H9 (cell line): ENCODE measurements at regions not wholly inside any gene's neighbourhood (a gene's known extent, or its start where the extent isn't known, plus 50 kb on each side); places are given as distances from the start of the nearest gene placed in this dataset.

Experiments
- DNase-seq: peaks from one replicate; pipeline ENCODE4 v3.0.0-alpha.2; 2017
- H2AFZ ChIP-seq: one replicate; pipeline ENCODE4 v1.6.1; 2013; ENCODE audit warnings: mild to moderate bottlenecking, low read length, control low read depth, moderate library complexity
- H2AK5ac ChIP-seq: 2 replicates; pipeline ENCODE4 v1.6.1; 2013; ENCODE audit warnings: low read length, control low read depth, mixed read lengths; ENCODE audit not compliant: insufficient read length
- H2BK120ac ChIP-seq: one replicate; pipeline ENCODE4 v1.6.1; 2013; ENCODE audit warnings: low read depth, mild to moderate bottlenecking, low read length, control low read depth, inconsistent platforms; ENCODE audit not compliant: poor library complexity, severe bottlenecking
- H2BK12ac ChIP-seq: 2 replicates; pipeline ENCODE4 v1.6.1; 2013; ENCODE audit warnings: low read length, control low read depth, mixed read lengths, low read depth; ENCODE audit not compliant: insufficient read length
- H2BK15ac ChIP-seq: 2 replicates; pipeline ENCODE4 v1.6.1; 2013; ENCODE audit warnings: low read depth, low read length, control low read depth
- H2BK20ac ChIP-seq: one replicate; pipeline ENCODE4 v1.6.1; 2013; ENCODE audit warnings: low read depth, mild to moderate bottlenecking, low read length, control low read depth, inconsistent platforms; ENCODE audit not compliant: poor library complexity, severe bottlenecking
- H2BK5ac ChIP-seq: 2 replicates; pipeline ENCODE4 v1.6.1; 2013; ENCODE audit warnings: low read length, control low read depth, mixed read lengths; ENCODE audit not compliant: insufficient read length
- H3K14ac ChIP-seq: 2 replicates; pipeline ENCODE4 v1.6.1; 2013; ENCODE audit warnings: low read length, control low read depth; ENCODE audit not compliant: insufficient read depth
- H3K18ac ChIP-seq: 2 replicates; pipeline ENCODE4 v1.6.1; 2013; ENCODE audit warnings: low read depth, mild to moderate bottlenecking, mixed read lengths, low read length, control low read depth; ENCODE audit not compliant: insufficient read length
- H3K23ac ChIP-seq: 2 replicates; pipeline ENCODE4 v1.6.1; 2013; ENCODE audit warnings: low read length, control low read depth, mixed read lengths, low read depth; ENCODE audit not compliant: insufficient read length
- H3K23me2 ChIP-seq: 2 replicates; pipeline ENCODE4 v1.6.1; 2013; ENCODE audit warnings: low read depth, mild to moderate bottlenecking, mixed read lengths, low read length, control low read depth; ENCODE audit not compliant: insufficient read length, poor library complexity, severe bottlenecking
- H3K27ac ChIP-seq: 2 replicates; pipeline ENCODE4 v1.5.1; 2013; ENCODE audit warnings: low read length, control low read depth, mixed read lengths, low read depth; ENCODE audit not compliant: insufficient read length
- H3K27me3 ChIP-seq: 2 replicates; pipeline ENCODE4 v1.6.1; 2013; ENCODE audit warnings: low read length, control low read depth, inconsistent platforms; ENCODE audit not compliant: insufficient read depth
- H3K4ac ChIP-seq: 2 replicates; pipeline ENCODE4 v1.6.1; 2013; ENCODE audit warnings: low read depth, mild to moderate bottlenecking, control low read depth, inconsistent platforms, low read length, moderate library complexity
- H3K4me1 ChIP-seq: 2 replicates; pipeline ENCODE4 v1.6.1; 2013; ENCODE audit warnings: low read length, control low read depth, inconsistent platforms; ENCODE audit not compliant: insufficient read depth
- H3K4me2 ChIP-seq: 2 replicates; pipeline ENCODE4 v1.6.1; 2013; ENCODE audit warnings: low read length, control low read depth, mixed read lengths; ENCODE audit not compliant: insufficient read length, insufficient read depth
- H3K56ac ChIP-seq: 2 replicates; pipeline ENCODE4 v1.6.1; 2013; ENCODE audit warnings: low read depth, mild to moderate bottlenecking, mixed read lengths, low read length, control low read depth; ENCODE audit not compliant: insufficient read length
- H3K79me1 ChIP-seq: 2 replicates; pipeline ENCODE4 v1.6.1; 2013; ENCODE audit warnings: low read depth, mild to moderate bottlenecking, moderate library complexity, low read length, control low read depth, inconsistent platforms; ENCODE audit not compliant: insufficient read depth, poor library complexity, severe bottlenecking
- H3K79me2 ChIP-seq: 2 replicates; pipeline ENCODE4 v1.6.1; 2013; ENCODE audit warnings: low read length, control low read depth, inconsistent platforms; ENCODE audit not compliant: insufficient read depth
- H3K9ac ChIP-seq: 2 replicates; pipeline ENCODE4 v1.6.1; 2013; ENCODE audit warnings: low read length, control low read depth, mixed read lengths; ENCODE audit not compliant: insufficient read length; ENCODE audit errors: extremely low read depth
- H3K9me3 ChIP-seq: one replicate; pipeline ENCODE4 v1.6.1; 2013; ENCODE audit warnings: low read depth, low read length, inconsistent platforms; ENCODE audit not compliant: control insufficient read depth
- H3T11ph ChIP-seq: one replicate; pipeline ENCODE4 v1.6.1; 2013; ENCODE audit warnings: mild to moderate bottlenecking, low read length, control low read depth, inconsistent platforms
- H4K20me1 ChIP-seq: one replicate; pipeline ENCODE4 v1.6.1; 2013; ENCODE audit not compliant: control insufficient read depth, insufficient read length, insufficient read depth
- H4K5ac ChIP-seq: 2 replicates; pipeline ENCODE4 v1.6.1; 2013; ENCODE audit warnings: low read depth, mild to moderate bottlenecking, mixed read lengths, low read length, control low read depth; ENCODE audit not compliant: insufficient read length
- H4K8ac ChIP-seq: replicated peaks from 2 replicates; pipeline ENCODE4 v1.6.1; 2013; ENCODE audit warnings: low read length, control low read depth, mixed read lengths, low read depth; ENCODE audit not compliant: insufficient read length
- H4K91ac ChIP-seq: 2 replicates; pipeline ENCODE4 v1.6.1; 2013; ENCODE audit warnings: low read depth, mild to moderate bottlenecking, moderate library complexity, mixed read lengths, low read length, control low read depth; ENCODE audit not compliant: insufficient read length
- H3K27ac Mint-ChIP-seq, 3 experiments: 2 replicates in 2 of 3; 3 replicates in 1 of 3; pipeline ENCODE4 v1.8.0; 2020 to 2021; ENCODE audit warnings: mixed read lengths in 3 of 3, mild to moderate bottlenecking in 1 of 3, moderate library complexity in 1 of 3
- H3K27me3 Mint-ChIP-seq: 2 replicates; pipeline ENCODE4 v1.8.0; 2021; ENCODE audit warnings: low read depth, mild to moderate bottlenecking, moderate library complexity, mixed read lengths
- H3K36me3 Mint-ChIP-seq, 3 experiments: 2 replicates in 2 of 3; 3 replicates in 1 of 3; pipeline ENCODE4 v1.8.0; 2020 to 2021; ENCODE audit warnings: low read depth in 3 of 3, mixed read lengths in 3 of 3; ENCODE audit not compliant: insufficient read depth in 1 of 3
- H3K4me1 Mint-ChIP-seq, 2 experiments: 2 replicates each; pipeline ENCODE4 v1.8.0; 2020; ENCODE audit warnings: mixed read lengths in 2 of 2
- H3K4me3 Mint-ChIP-seq, 2 experiments: 2 replicates in 1 of 2; 3 replicates in 1 of 2; pipeline ENCODE4 v1.8.0; 2020 to 2021; ENCODE audit warnings: mild to moderate bottlenecking in 2 of 2, mixed read lengths in 2 of 2, moderate library complexity in 1 of 2
- H3K9me3 Mint-ChIP-seq, 2 experiments: 2 replicates in 1 of 2; 3 replicates in 1 of 2; pipeline ENCODE4 v1.8.0; 2020; ENCODE audit warnings: mild to moderate bottlenecking in 2 of 2, mixed read lengths in 2 of 2, moderate library complexity in 1 of 2
- CTCF ChIP-seq: fragments of 200-600 bp; sonication (generic); conservative IDR thresholded peaks from 3 replicates; pipeline ENCODE4 v1.8.0; 2021; ENCODE audit warnings: antibody characterized with exemption, mild to moderate bottlenecking
- WGBS: extraction: QIAGEN DNeasy Blood & Tissue Kit; methylation state at CpG from one replicate; pipeline ENCODE4 v1.1.7; 2013; ENCODE audit warnings: missing lambda C conversion rate, low lambda C conversion rate, mixed read lengths; ENCODE audit not compliant: insufficient read length; ENCODE audit errors: extremely low coverage; 5-methylcytosine and 5-hydroxymethylcytosine counted together

GRCh38 chr6:115601064-115601463 is 459.6 kb downstream of the FRK start:
- Histone ChIP-seq H3K23me2 (no peaks in the 10 kb centered on the region), H3K4me2 (no peak overlapping the region), H3K23ac (no peak overlapping the region), H3K9me3 (no peaks in the 10 kb centered on the region), H2BK15ac (no peak overlapping the region), H3K79me2 (no peaks in the 10 kb centered on the region), H3K9ac (no peak overlapping the region), H3K27ac (no peak overlapping the region), H3K4ac (no peak overlapping the region), H3K18ac (no peak overlapping the region), H3K4me1 (no peaks in the 10 kb centered on the region), H4K20me1 (no peaks in the 10 kb centered on the region), H4K91ac (no peak overlapping the region), H4K5ac (no peak overlapping the region), H3T11ph (no peak overlapping the region), H3K14ac (no peak overlapping the region), H2BK5ac (no peak overlapping the region), H3K27me3 (no peaks in the 10 kb centered on the region), H3K79me1 (no peaks in the 10 kb centered on the region), H4K8ac (no peak overlapping the region), H3K56ac (no peak overlapping the region), H2BK20ac (no peak overlapping the region), H2AK5ac (no peak overlapping the region), H2AFZ (no peak overlapping the region), H2BK12ac (no peak overlapping the region), H2BK120ac (no peak overlapping the region)
- Mint-ChIP-seq H3K27ac (no peak overlapping the region), H3K4me1 (no peaks in the 10 kb centered on the region), H3K9me3 (peaks cover 2 to 3% of the 10 kb centered on the region in 2 experiments; a peak in 3 of 5 replicates), H3K4me3 (no peak overlapping the region), H3K27me3 (no peaks in the 10 kb centered on the region), H3K36me3 (no peaks in the 10 kb centered on the region; a peak in 1 of 7 replicates)
- no peak for TF ChIP-seq CTCF
- WGBS, result no CpG with 5 or more reads among the region's 1 CpG
- no peak for DNase-seq
